Breast epithelium (tissue), 3 donors: ENCODE measurements at regions not wholly inside any gene's neighbourhood (a gene's known extent, or its start where the extent isn't known, plus 50 kb on each side); places are given as distances from the start of the nearest gene placed in this dataset.
"Not testable (repeated sequence)": the region's sequence is repeated elsewhere in the genome, so short reads cannot be mapped to it uniquely, and the experiment has no call there.

Experiments
- POLR2A ChIP-seq: fragments of 450-650 bp; IDR thresholded peaks from one replicate; pipeline ENCODE4 v1.6.1; 2016; ENCODE audit warnings: antibody characterized with exemption, mild to moderate bottlenecking, moderate library complexity
- TF ChIP-seq, protein P1 (sequence below), 3 donors: fragments of 450-650 bp; IDR thresholded peaks; one replicate each; pipeline ENCODE4 v1.5.1; 2016 to 2017; ENCODE audit warnings: antibody characterized with exemption in 3 of 3, mild to moderate bottlenecking in 3 of 3, moderate library complexity in 3 of 3

DNA sequence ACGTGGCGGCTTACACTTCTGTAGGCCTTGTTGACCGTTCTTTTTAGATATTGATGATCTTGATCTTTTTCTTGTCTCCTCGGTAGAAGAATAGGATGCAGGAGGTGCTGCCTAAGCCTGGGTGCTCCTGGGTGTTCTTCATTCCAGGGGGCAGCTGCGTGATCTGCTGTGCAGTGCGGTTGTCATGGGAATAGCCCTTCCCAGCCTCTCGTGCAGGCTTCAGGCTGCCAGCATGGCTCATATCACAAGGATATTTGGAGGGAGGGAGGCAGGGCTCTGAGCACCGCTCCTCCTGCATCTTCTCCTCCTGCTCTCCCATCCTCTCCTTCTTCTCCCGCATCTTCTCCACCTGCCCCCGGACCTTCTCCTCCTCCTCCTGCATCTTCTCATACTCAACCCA lies 96.2 kb upstream of the ADCY2 start:
- not testable (repeated sequence) for TF ChIP-seq POLR2A
- TF ChIP-seq, protein P1, sequence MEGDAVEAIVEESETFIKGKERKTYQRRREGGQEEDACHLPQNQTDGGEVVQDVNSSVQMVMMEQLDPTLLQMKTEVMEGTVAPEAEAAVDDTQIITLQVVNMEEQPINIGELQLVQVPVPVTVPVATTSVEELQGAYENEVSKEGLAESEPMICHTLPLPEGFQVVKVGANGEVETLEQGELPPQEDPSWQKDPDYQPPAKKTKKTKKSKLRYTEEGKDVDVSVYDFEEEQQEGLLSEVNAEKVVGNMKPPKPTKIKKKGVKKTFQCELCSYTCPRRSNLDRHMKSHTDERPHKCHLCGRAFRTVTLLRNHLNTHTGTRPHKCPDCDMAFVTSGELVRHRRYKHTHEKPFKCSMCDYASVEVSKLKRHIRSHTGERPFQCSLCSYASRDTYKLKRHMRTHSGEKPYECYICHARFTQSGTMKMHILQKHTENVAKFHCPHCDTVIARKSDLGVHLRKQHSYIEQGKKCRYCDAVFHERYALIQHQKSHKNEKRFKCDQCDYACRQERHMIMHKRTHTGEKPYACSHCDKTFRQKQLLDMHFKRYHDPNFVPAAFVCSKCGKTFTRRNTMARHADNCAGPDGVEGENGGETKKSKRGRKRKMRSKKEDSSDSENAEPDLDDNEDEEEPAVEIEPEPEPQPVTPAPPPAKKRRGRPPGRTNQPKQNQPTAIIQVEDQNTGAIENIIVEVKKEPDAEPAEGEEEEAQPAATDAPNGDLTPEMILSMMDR (IDR thresholded peaks at IDR 0.05) = not testable (repeated sequence)
